Natural killer cell (primary cell): ENCODE measurements at regions not wholly inside any gene's neighbourhood (a gene's known extent, or its start where the extent isn't known, plus 50 kb on each side); places are given as distances from the start of the nearest gene placed in this dataset.

Source experiments
- ATAC-seq, 3 donors: fragments of 150-1000 bp in 2 of 3; fragments of 200-7000 bp in 1 of 3; cut with Tn5 transposase; 1 replicate in 1 of 3; 2 replicates in 2 of 3; pipeline ENCODE4 v1.10.0; 2021; ENCODE audit warnings: mild to moderate bottlenecking in 2 of 3, moderate library complexity in 2 of 3
- DNase-seq, 2 donors: peaks; one replicate each; pipeline versions ENCODE4 v3.0.0 to v3.0.0-alpha.2; 2013 to 2021; ENCODE audit warnings: mixed read lengths in 1 of 2
- H3K27ac ChIP-seq: one replicate; pipeline ENCODE4 v1.5.1; 2013; ENCODE audit warnings: mild to moderate bottlenecking, low read length
- H3K27me3 ChIP-seq: one replicate; pipeline ENCODE4 v1.6.1; 2013; ENCODE audit warnings: low read length; ENCODE audit not compliant: control insufficient read depth, insufficient read depth
- H3K36me3 ChIP-seq: one replicate; pipeline ENCODE4 v1.6.1; 2013; ENCODE audit warnings: low read length; ENCODE audit not compliant: control insufficient read depth, insufficient read depth
- H3K4me1 ChIP-seq: one replicate; pipeline ENCODE4 v1.6.1; 2013; ENCODE audit warnings: low read length; ENCODE audit not compliant: control insufficient read depth, insufficient read depth
- H3K4me3 ChIP-seq: one replicate; pipeline ENCODE4 v1.5.1; 2013; ENCODE audit warnings: low read length
- H3K9me3 ChIP-seq: one replicate; pipeline ENCODE4 v1.6.1; 2013; ENCODE audit warnings: low read length; ENCODE audit not compliant: control insufficient read depth, insufficient read depth
- H3K27ac Mint-ChIP-seq, 2 donors: one replicate each; pipeline ENCODE4 v1.8.0; 2022; ENCODE audit warnings: mild to moderate bottlenecking in 2 of 2, mixed read lengths in 2 of 2, moderate library complexity in 1 of 2
- H3K27me3 Mint-ChIP-seq, 2 donors: one replicate each; pipeline ENCODE4 v1.8.0; 2022; ENCODE audit warnings: low read depth in 2 of 2, mixed read lengths in 2 of 2
- H3K36me3 Mint-ChIP-seq: one replicate; pipeline ENCODE4 v1.8.0; 2022; ENCODE audit warnings: mixed read lengths
- H3K4me1 Mint-ChIP-seq, 2 donors: one replicate each; pipeline ENCODE4 v1.8.0; 2022; ENCODE audit warnings: mixed read lengths in 2 of 2
- H3K4me3 Mint-ChIP-seq: one replicate; pipeline ENCODE4 v1.8.0; 2022; ENCODE audit warnings: mild to moderate bottlenecking, moderate library complexity, mixed read lengths
- H3K9me3 Mint-ChIP-seq, 2 donors: one replicate each; pipeline ENCODE4 v1.8.0; 2022; ENCODE audit warnings: mixed read lengths in 2 of 2
- CTCF ChIP-seq: fragments of 200-600 bp; IDR thresholded peaks from one replicate; pipeline ENCODE4 v1.8.0; 2022; ENCODE audit warnings: antibody characterized with exemption
- WGBS: methylation state at CpG from one replicate; pipeline ENCODE4 v1.1.7; 2013; ENCODE audit warnings: missing lambda C conversion rate; ENCODE audit not compliant: insufficient coverage; 5-methylcytosine and 5-hydroxymethylcytosine counted together
- intact Hi-C: fragments of 100-400 bp; cut with micrococcal nuclease; formaldehyde crosslinking; loops from one replicate; pipeline ENCODE4 v1.14.2; 2022

- WGBS, result no CpG with 5 or more reads among the region's 3 CpGs
- intact Hi-C loops, result no loop called here
Observed at GRCh38 chrX:131595120-131595519, 51.2 kb downstream of the OR13H1 start.

GRCh38 chrX:131607792-131608369 is 64.0 kb downstream of the OR13H1 start:
- Mint-ChIP-seq H3K36me3 (no peaks in the 10 kb centered on the region), H3K4me1 (no peaks in the 10 kb centered on the region), H3K27me3 (peaks cover 7 to 36% of the 10 kb centered on the region in 2 donors), H3K4me3 (no peak overlapping the region), H3K27ac (no peak overlapping the region), H3K9me3 (no peaks in the 10 kb centered on the region)
- no peaks in the 10 kb centered on the region for H3K4me1 ChIP-seq
- no peaks in the 10 kb centered on the region for H3K36me3 ChIP-seq
- WGBS, result 59% methylated on average over 1 of the region's 2 CpGs
- no peak overlapping the region for H3K27ac ChIP-seq
- ATAC-seq (no peak), DNase-seq (no peak)
- TF ChIP-seq CTCF, result no peak
- H3K9me3 ChIP-seq, result no peaks in the 10 kb centered on the region
- H3K4me3 ChIP-seq, result no peak overlapping the region
- H3K27me3 ChIP-seq, result no peaks in the 10 kb centered on the region
- intact Hi-C loops, result no loop called here

More at GRCh38 chrX:131595120-131595519, 51.2 kb downstream of the OR13H1 start:
- Histone ChIP-seq H3K4me1 (no peaks in the 10 kb centered on the region), H3K27me3 (no peaks in the 10 kb centered on the region), H3K27ac (no peak overlapping the region), H3K9me3 (no peaks in the 10 kb centered on the region), H3K4me3 (no peak overlapping the region), H3K36me3 (no peaks in the 10 kb centered on the region)
- TF ChIP-seq CTCF, result no peak
- DNase-seq (no peak), ATAC-seq (no peak)
- no peaks in the 10 kb centered on the region for H3K9me3 Mint-ChIP-seq
- no peak overlapping the region for H3K27ac Mint-ChIP-seq
- peaks cover 0 to 3% of the 10 kb centered on the region in 2 donors for H3K27me3 Mint-ChIP-seq
- no peaks in the 10 kb centered on the region for H3K36me3 Mint-ChIP-seq
- no peak overlapping the region for H3K4me3 Mint-ChIP-seq
- no peaks in the 10 kb centered on the region for H3K4me1 Mint-ChIP-seq

GRCh38 chrX:131609480-131609879 is 65.6 kb downstream of the OR13H1 start:
- no peaks in the 10 kb centered on the region for H3K36me3 ChIP-seq
- ATAC-seq (no peak), DNase-seq (no peak)
- no peaks in the 10 kb centered on the region for H3K9me3 ChIP-seq
- no peaks in the 10 kb centered on the region for H3K27me3 ChIP-seq
- 64% methylated on average over 3 of the region's 5 CpGs for WGBS
- Mint-ChIP-seq H3K9me3 (no peaks in the 10 kb centered on the region), H3K4me1 (no peaks in the 10 kb centered on the region), H3K4me3 (no peak overlapping the region), H3K27ac (no peak overlapping the region), H3K36me3 (no peaks in the 10 kb centered on the region), H3K27me3 (peaks cover 7 to 51% of the 10 kb centered on the region in 2 donors)
- no peak overlapping the region for H3K27ac ChIP-seq
- TF ChIP-seq CTCF, result no peak
- H3K4me1 ChIP-seq, result no peaks in the 10 kb centered on the region
- intact Hi-C loops, result no loop called here
- H3K4me3 ChIP-seq, result no peak overlapping the region

GRCh38 chrX:131613260-131613659 is 69.4 kb downstream of the OR13H1 start:
- H3K36me3 Mint-ChIP-seq, result no peaks in the 10 kb centered on the region
- no peaks in the 10 kb centered on the region for H3K4me1 Mint-ChIP-seq
- peaks cover 2 to 48% of the 10 kb centered on the region in 2 donors for H3K27me3 Mint-ChIP-seq
- no peaks in the 10 kb centered on the region for H3K4me1 ChIP-seq
- H3K27ac ChIP-seq, result no peak overlapping the region
- H3K9me3 ChIP-seq, result no peaks in the 10 kb centered on the region
- no peak for DNase-seq
- no peak overlapping the region for H3K27ac Mint-ChIP-seq
- no peak overlapping the region for H3K4me3 ChIP-seq
- no peak for TF ChIP-seq CTCF
- WGBS, result 86% methylated on average over 1 of the region's 3 CpGs
- ATAC-seq, result no peak
- H3K4me3 Mint-ChIP-seq, result no peak overlapping the region
- H3K36me3 ChIP-seq, result no peaks in the 10 kb centered on the region
- no peaks in the 10 kb centered on the region for H3K9me3 Mint-ChIP-seq
- intact Hi-C loops, result no loop called here
- no peaks in the 10 kb centered on the region for H3K27me3 ChIP-seq
